Duodenal mucosa (tissue), 2 donors: ENCODE measurements at regions not wholly inside any gene's neighbourhood (a gene's known extent, or its start where the extent isn't known, plus 50 kb on each side); places are given as distances from the start of the nearest gene placed in this dataset.

ENCODE experiments used
- H3K27ac ChIP-seq: one replicate; pipeline ENCODE4 v1.7.0; 2013; ENCODE audit warnings: low read depth, low read length
- H3K27me3 ChIP-seq, 2 donors: one replicate each; pipeline ENCODE4 v1.7.0; 2013; ENCODE audit warnings: low read length in 2 of 2, control low read depth in 1 of 2; ENCODE audit not compliant: insufficient read depth in 2 of 2, control insufficient read depth in 1 of 2
- H3K36me3 ChIP-seq, 2 donors: one replicate each; pipeline ENCODE4 v1.7.0; 2013; ENCODE audit warnings: low read length in 2 of 2, control low read depth in 1 of 2; ENCODE audit not compliant: insufficient read depth in 2 of 2, control insufficient read depth in 1 of 2
- H3K4me1 ChIP-seq, 2 donors: one replicate each; pipeline ENCODE4 v1.7.0; 2013; ENCODE audit warnings: low read length in 2 of 2, control low read depth in 1 of 2; ENCODE audit not compliant: insufficient read depth in 2 of 2, control insufficient read depth in 1 of 2
- H3K4me3 ChIP-seq, 2 donors: one replicate each; pipeline ENCODE4 v1.7.0; 2013; ENCODE audit warnings: low read length in 2 of 2, low read depth in 1 of 2
- H3K9ac ChIP-seq, 2 donors: one replicate each; pipeline ENCODE4 v1.7.0; 2013; ENCODE audit warnings: low read length in 2 of 2, low read depth in 1 of 2
- H3K9me3 ChIP-seq, 2 donors: one replicate each; pipeline ENCODE4 v1.7.0; 2013; ENCODE audit warnings: low read length in 2 of 2, control low read depth in 1 of 2; ENCODE audit not compliant: control insufficient read depth in 1 of 2

DNA sequence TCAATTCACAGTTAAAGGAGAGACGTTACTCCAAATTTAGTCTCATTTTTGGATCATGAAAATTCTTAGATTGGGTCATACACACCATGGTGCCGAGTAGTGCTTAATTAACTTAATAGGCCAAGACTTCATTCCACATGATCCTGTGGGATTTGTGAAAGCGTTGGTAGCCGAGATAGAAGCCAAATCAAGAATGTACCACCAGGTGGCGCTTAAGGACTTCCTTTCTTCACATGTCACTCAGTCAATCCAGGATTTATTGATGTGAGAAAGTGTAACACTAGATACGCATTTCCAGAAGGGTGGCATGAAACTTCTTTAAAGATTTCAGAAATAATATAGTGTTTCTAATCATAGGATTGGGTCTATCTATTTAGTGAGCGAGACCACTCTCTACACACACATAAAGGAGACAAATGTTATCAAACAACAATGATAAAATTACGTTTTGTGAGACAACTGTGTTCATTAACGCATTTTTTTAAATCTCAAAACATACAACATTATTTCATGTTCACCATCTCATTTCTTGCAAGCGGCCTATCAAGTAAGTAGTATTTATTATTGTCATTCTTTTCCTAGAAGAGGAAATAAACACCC is 436.1 kb downstream of the CHL1 start:
- H3K27me3 ChIP-seq: no peaks in the 10 kb centered on the region
- no peaks in the 10 kb centered on the region for H3K36me3 ChIP-seq
- H3K4me1 ChIP-seq: no peaks in the 10 kb centered on the region
- no peak overlapping the region for H3K4me3 ChIP-seq
- no peak overlapping the region for H3K27ac ChIP-seq
- no peak overlapping the region for H3K9ac ChIP-seq
- no peaks in the 10 kb centered on the region for H3K9me3 ChIP-seq

DNA sequence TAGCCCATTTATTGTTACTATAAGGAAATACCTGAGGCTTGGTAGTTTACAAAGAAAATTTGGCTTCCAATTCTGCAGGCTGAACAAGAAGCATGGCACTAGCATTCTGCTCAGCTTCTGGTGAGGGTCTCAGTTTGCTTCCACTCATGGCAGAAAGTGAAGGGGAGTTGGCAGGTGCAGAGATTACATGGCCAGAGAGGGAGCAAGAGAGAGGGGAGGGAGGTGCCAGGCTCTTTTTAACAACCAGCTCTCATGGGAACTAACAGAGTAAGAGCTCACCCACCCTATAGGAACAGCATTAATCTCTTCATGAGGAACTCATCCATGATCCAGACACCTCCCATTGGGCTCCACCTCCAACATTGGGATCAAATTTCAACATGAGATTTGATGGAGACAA is 437.9 kb downstream of the CHL1 start:
- Histone ChIP-seq H3K9me3 (no peaks in the 10 kb centered on the region), H3K27me3 (no peaks in the 10 kb centered on the region), H3K36me3 (no peaks in the 10 kb centered on the region), H3K4me3 (no peak overlapping the region), H3K4me1 (no peaks in the 10 kb centered on the region), H3K9ac (no peak overlapping the region), H3K27ac (no peak overlapping the region)

DNA sequence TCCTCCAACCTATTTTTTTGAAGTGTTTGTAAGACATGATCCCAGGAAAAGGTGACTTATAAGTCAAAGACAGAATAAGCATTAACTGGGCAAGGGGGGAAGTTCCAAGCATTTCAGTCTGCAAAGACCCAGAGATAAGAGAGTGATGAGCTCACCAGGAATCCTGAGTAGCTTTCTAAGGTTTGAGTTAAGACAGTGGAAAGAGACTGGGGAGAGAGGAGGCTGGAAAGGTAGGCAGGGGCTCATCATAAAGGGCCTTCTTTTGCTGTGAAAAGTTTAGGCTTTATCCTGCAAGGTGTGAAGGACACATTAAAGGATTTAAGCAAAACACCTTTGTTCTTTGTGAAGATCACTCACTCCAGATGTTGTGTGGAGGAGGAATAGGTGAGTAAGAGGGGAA is 438.8 kb downstream of the CHL1 start:
- Histone ChIP-seq H3K27me3 (no peaks in the 10 kb centered on the region), H3K36me3 (no peaks in the 10 kb centered on the region)

DNA sequence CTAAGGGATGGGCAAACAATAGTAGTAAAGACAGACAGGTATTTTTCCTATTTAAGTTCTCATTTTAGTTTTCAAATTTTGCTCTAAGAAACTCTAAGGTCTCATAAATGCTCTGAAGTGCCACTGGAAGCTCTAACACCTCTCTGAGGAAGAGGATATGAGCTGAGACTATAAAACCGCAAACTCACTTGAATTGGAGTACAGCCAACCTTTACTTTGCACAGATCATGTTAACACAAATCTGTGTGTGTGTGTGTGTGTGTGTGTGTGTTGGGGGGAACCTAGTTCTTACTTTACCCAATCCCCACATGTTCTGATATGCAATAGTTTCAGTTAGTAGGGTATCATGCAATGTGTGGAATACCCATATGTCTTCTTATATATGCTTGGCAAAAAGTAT is 446.8 kb downstream of the CHL1 start:
- H3K9me3 ChIP-seq: no peaks in the 10 kb centered on the region
- H3K4me1 ChIP-seq: no peaks in the 10 kb centered on the region
- no peak overlapping the region for H3K4me3 ChIP-seq
- H3K36me3 ChIP-seq: no peaks in the 10 kb centered on the region
- H3K27me3 ChIP-seq: no peaks in the 10 kb centered on the region
- no peak overlapping the region for H3K27ac ChIP-seq
- H3K9ac ChIP-seq: no peak overlapping the region

More for the DNA sequence above, 438.8 kb downstream of the CHL1 start:
- no peaks in the 10 kb centered on the region for H3K4me1 ChIP-seq
- no peak overlapping the region for H3K4me3 ChIP-seq
- H3K9ac ChIP-seq: no peak overlapping the region
- no peak overlapping the region for H3K27ac ChIP-seq
- no peaks in the 10 kb centered on the region for H3K9me3 ChIP-seq

DNA sequence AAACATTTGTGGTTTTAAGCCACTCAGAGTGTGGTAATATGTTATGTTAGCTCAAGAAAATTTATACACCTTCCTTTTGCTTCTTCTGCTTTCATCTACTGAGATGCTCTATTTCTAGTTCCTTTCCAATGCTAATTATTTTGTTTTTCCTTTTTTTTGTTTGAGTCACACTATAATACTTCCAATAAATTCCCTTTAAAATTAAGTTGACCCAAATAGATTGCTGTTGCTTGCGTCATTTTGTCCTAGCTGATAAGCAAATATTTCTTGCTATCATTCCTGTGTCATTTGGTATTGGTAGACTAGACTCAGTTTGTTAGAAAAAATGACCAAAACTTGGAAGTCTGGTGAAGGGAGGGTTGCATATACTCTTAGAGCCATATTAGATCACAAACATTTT is 437.0 kb upstream of the CNTN6 start:
- no peaks in the 10 kb centered on the region for H3K4me1 ChIP-seq

DNA sequence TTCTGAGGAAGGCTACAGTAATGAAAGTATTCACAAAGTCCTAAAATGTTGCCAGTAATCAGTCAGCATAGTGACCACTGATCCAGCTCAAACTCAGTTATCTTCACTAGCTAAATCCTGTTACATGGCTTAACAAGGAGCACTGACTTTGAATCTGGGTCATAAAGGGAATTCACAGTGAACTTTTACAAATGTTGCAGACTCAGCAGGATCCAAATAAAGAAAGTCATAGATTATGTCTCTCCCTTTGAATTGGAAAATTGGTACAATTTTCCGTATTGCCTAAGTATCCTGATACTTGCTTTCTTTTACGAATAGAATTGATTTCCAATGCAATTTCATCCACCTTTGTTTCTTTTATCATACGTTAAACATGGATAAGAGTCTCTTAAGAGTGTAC is 431.5 kb upstream of the CNTN6 start:
- Histone ChIP-seq H3K4me3 (no peak overlapping the region), H3K4me1 (no peaks in the 10 kb centered on the region), H3K9me3 (no peaks in the 10 kb centered on the region), H3K9ac (no peak overlapping the region), H3K36me3 (no peaks in the 10 kb centered on the region), H3K27ac (no peak overlapping the region), H3K27me3 (no peaks in the 10 kb centered on the region)

More for the DNA sequence above, 437.0 kb upstream of the CNTN6 start:
- Histone ChIP-seq H3K4me3 (no peak overlapping the region), H3K27ac (no peak overlapping the region), H3K27me3 (no peaks in the 10 kb centered on the region), H3K9me3 (no peaks in the 10 kb centered on the region), H3K36me3 (no peaks in the 10 kb centered on the region), H3K9ac (no peak overlapping the region)

DNA sequence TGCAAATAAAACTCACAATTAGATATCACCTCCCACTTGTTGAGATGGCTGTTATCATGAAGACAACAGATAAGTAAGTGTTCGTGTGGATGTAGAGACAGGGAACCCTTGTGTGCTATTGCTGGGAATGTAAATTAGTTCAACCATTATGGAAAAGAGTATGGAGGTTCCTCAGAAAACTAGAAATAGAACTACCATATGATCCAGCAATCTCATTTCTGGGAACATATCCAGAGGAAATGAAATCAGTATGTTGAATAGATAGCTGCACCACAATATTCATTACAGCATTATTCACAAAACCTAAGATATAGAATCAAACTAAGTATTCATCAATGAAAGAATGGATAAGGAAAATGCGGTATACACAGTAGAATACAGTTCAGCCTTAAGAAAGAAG is 418.7 kb upstream of the CNTN6 start:
- Histone ChIP-seq H3K27ac (no peak overlapping the region), H3K4me1 (no peaks in the 10 kb centered on the region), H3K4me3 (no peak overlapping the region), H3K9ac (no peak overlapping the region), H3K36me3 (no peaks in the 10 kb centered on the region), H3K27me3 (no peaks in the 10 kb centered on the region), H3K9me3 (peaks cover 0 to 5% of the 10 kb centered on the region in 2 donors)

DNA sequence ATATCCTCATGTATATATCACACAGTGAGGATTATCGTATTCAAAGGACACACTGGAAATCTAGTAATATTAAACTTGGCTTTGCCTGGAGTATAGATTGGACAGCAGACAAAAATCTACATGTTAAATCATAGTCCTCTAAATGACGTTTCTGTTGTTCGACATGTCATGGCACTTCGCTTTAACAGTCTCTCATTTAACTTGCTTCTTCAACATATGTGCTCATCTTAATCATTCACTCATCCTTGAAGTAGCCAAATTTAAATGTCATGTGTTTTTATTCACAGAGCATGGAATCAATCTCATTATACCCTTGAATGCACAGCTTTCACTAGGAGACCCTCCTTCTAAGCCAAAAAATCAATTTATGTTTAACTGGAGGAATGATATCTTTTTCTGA is 417.0 kb upstream of the CNTN6 start:
- Histone ChIP-seq H3K27me3 (no peaks in the 10 kb centered on the region), H3K9ac (no peak overlapping the region), H3K9me3 (peaks cover 0 to 7% of the 10 kb centered on the region in 2 donors), H3K4me3 (no peak overlapping the region), H3K36me3 (no peaks in the 10 kb centered on the region), H3K4me1 (no peaks in the 10 kb centered on the region), H3K27ac (no peak overlapping the region)

DNA sequence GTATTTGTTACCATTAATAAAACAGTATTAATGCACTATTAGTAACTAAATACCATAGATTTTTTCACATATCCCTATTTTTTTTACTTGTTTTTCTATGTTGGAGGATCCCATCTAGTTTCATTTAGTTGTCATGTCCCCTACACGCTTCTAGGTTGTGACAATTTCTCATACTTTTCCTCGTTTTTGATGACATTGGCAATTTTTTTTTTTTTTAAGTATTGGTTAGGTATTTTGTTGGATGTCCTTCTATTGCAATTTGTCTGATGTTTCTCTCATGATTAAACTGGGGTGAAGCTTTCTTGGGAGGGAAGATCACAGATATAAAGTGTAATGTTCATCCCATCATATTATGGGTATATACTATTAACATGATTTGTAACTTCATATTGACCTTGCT is 409.1 kb upstream of the CNTN6 start:
- no peak overlapping the region for H3K9ac ChIP-seq
- no peaks in the 10 kb centered on the region for H3K36me3 ChIP-seq
- no peaks in the 10 kb centered on the region for H3K27me3 ChIP-seq
- no peak overlapping the region for H3K27ac ChIP-seq
- peaks cover 0 to 2% of the 10 kb centered on the region in 2 donors for H3K9me3 ChIP-seq
- no peaks in the 10 kb centered on the region for H3K4me1 ChIP-seq
- no peak overlapping the region for H3K4me3 ChIP-seq

DNA sequence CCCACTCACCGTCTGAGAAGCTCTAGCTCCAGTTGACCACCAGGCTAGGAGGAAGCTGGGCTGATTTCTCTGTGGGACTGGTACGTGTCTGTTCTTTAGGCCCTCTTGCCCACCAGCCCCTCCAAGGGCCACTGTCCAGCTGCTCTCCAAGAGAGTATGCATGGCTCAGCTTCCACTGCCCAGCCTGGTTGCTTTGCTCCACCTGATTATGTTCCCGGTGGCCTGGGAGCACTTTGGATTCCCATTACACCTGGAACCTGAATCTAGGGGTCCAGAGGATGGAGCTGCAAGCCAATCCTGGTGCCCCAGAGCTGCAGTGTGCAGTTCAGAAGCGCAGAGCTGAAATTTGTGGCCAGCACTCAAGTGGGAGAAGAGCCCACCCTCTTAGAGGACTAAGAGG is 402.1 kb upstream of the CNTN6 start:
- no peaks in the 10 kb centered on the region for H3K27me3 ChIP-seq
- H3K4me1 ChIP-seq: no peaks in the 10 kb centered on the region
- H3K36me3 ChIP-seq: no peaks in the 10 kb centered on the region
- peaks cover 7 to 18% of the 10 kb centered on the region in 2 donors for H3K9me3 ChIP-seq
- H3K9ac ChIP-seq: no peak overlapping the region
- H3K27ac ChIP-seq: no peak overlapping the region
- no peak overlapping the region for H3K4me3 ChIP-seq

DNA sequence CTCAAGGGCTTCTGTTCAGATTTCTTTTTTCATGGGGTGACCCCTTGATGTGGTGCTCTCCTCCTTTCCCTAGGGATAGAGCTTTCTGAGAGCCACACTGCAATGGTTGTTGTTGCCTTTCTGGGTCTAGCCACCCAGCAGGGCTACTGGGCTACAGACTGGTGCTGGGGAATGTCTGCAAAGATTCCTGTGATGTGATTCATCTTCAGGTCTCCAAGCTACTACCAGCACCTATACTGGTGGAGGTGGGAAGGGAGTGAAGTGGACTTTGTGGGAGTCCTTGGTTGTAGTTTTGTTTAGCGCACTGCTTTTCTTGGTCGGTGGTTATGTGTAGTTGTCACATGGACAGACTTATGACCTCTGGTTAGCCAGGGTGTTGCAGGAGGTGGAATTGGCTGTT is 392.3 kb upstream of the CNTN6 start:
- Histone ChIP-seq H3K36me3 (no peaks in the 10 kb centered on the region), H3K9me3 (peaks cover 0 to 29% of the 10 kb centered on the region in 2 donors)

More for the DNA sequence above, 392.3 kb upstream of the CNTN6 start:
- Histone ChIP-seq H3K27ac (no peak overlapping the region), H3K4me3 (no peak overlapping the region), H3K9ac (no peak overlapping the region), H3K4me1 (no peaks in the 10 kb centered on the region), H3K27me3 (no peaks in the 10 kb centered on the region)
